Stimulated activated CD4-positive, alpha-beta T cell treated with anti-CD3 and anti-CD28 coated beads, Interleukin-4, amount 100 ng/mL, for 1 hour (primary cell): ENCODE measurements at regions not wholly inside any gene's neighbourhood (a gene's known extent, or its start where the extent isn't known, plus 50 kb on each side); places are given as distances from the start of the nearest gene placed in this dataset.

Source experiments
- DNase-seq: peaks from one replicate; pipeline ENCODE4 v3.0.0-alpha.2; 2020

DNA sequence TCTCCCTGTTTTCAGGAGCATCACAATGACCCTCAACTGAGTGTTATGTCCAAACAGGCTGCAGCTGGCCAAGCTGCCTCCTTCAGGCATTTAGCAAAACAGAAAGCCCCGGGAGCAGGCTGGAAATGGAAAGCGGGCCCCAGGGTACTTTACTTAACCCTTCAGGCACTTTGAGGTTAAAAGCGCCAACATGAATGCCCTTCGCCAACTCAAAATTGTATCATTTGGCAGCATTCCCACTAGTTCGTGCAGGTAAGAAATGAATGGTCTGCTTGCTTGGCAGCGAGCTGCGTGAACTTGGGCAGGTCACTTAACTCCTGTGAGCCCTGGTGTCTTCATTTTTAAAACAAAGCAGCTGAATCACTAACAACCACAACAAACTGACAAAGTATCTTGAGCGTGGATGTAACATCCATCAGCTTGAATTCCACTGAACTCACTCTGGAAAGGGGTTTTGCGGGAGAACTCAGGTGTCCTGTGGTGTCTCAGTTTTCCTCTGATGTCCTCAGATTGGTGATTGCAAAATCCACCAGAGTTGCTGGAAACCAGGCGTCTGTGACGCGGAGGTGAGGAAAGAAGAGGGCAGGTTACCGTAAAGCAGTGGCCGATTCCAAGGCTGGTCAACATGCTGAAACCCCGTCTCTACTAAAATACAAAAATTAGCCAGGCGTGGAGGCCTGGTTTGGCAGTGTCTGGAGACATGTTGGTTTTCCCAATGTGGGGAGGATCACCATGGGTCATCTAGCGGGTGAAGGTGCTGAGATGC, 118.8 kb upstream of the ZNF217 start:
- DNase-seq, result no peak

DNA sequence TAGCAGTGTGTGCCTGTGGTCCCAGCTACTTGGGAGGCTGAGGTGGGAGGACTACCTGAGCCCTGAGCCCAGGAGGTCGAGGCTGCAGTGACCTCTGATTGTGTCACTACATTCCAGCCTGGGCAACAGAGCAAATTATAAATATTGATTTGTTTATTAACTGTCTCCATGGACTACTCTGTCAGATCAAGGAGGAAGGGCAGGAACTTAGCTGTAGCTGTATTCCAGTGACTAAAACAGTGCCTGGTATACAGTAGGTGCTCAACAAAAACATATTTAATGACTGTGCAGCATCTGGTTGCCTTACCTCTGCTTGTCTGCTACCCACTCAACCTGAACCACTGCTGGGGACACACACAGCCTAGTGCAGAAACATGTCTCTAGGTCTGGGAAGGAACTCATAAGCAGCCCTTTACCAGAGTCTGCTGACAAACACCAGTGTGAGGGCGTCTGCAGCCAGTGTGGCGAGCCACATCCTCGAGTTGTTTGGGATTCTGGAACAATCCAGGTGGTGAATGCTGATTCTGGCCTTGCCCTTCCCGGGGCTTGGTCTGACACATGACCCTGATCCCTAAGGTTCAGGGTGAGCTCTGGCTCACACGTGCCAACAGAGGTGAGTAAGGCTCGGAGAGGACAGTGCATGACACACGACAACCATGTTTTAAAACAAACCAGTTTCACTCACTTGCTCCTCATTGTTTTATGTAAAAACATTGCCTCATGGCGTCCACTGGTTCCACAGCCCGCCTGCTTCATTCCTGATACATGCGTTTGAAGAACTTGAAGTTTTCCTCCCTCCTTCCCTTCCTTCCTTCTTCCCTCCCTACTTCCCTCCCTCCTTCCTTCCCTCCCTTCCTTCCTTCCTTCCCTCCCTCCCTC, 117.9 kb upstream of the ZNF217 start:
- no peak for DNase-seq

DNA sequence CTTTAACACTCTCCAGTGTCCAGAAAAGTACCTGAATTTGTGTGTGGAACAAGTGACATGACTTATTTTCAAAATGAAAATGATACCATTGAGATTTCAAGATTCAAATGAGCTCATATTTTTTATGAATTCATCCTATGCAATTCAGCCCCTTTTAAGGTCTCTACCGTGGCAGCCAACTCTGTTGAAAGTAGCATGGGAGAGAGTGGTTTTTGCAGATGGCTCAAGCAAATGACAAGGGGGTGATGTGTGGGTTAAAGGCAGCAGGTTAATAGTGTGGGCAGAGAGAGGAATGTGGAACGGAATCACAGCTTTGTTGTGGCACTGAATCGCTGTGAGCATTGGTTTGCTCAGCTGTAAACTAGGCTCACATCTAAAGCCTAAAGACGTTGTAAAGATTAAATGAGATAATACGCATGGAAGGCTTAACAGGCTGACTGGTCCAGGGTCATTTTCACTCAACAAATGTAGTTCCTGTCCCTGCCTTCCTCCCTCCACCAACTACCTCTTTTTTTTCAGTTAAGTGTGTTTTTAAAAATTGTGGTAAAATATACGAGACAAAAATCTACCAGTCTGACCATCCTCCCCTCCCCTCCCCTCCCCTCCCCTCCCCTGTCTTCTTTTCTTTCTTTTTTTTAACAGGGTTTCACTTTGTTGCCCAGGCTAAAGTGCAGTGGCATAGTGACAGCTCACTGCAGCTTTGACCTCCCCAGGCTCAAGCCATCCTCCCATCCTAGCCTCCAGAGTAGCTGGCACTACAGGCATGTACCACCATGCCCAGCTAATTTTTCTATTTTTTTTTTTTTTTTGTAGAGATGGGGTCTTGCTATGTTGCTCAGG, 114.7 kb upstream of the ZNF217 start:
- DNase-seq, result peak; percentile 24

DNA sequence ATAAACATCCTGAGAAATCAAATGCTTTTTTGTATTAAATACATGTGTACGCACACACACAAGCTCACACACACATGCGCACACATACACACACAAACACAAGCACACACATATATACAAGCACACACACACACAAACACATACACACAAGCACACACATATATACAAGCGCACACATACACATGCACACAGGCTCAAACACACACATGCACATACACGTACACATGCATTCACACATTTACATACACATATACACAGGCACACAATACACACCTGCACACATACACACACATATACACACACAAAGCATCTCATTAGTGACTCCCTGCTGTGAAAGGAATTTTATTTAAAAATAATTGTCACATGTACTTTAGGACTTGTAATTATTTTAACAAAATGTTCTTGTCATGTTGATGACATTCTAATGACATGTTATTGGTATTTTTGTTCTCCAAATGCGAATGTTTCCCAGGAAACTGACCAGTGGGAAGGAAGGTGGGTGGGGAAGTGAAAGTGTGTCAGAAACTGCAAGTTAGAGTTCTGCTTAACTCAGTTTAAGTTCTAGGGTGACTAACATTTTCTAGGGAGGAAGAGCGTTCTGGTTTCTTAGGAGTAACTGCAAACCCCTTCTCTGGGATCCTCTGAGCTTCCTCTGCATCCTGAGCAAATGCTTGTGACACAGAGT, 113.9 kb upstream of the ZNF217 start:
- DNase-seq, result no peak

DNA sequence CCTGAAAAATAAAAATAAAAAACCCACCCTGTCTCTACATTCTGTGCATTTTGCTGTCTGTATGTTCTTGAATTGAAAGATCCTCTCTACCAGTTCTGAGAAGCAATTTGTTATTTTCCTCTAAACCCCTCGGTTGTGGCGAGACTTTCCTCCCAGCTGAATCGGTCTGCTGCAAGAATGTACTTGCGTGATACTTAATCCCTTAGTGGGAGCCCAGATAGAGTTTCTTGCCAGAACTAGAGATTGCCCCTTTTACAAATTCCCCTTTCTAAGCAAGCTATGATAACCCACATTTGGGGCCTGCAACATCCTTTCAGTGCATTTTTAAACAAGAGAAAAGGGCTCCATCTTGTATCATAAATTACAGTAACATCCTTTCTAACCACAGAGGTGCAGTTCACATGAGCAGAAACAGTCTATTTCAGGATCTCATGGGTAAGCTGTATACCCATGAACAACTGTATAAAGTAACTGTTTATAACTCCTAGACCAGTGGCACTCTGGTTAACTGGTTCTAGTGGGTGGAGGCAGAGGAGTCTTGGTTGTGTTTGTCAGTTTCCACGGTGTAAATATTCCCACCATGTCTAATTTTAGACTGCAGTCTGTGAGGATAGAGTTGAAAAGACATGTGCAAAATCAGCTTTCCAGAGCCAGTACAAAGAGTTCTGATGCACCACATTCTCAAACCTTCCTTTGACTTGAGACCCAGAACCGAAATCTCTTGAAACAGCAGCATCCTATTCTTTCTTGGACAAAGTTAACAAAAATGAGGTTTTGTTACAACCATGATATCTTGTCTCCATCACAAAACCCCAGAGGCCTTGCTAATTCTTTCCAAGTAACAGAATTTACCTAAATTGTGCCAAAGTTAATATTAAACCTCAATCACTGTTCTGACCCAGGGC, 113.1 kb upstream of the ZNF217 start:
- no peak for DNase-seq

DNA sequence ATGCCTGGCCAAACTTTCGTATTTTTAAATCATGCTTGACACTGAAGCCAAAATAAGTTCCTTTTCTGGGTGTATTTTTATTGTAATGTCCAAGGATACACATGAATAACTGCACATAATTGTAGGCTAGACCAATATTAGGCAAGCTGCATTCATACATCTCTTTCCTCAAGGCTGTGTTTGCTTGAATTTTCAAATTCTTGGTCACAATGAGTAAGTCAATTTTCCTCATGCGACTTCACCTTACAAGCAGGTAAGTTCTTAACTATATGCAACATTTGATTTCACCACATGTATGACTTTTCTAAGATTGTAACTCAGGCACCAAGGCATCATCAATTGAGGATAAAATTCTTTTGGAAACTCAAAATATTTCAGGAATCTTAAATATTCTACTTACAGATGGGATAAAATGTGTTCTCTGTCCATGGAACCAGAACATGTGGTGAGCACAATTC, 112.4 kb upstream of the ZNF217 start:
- DNase-seq, result no peak

DNA sequence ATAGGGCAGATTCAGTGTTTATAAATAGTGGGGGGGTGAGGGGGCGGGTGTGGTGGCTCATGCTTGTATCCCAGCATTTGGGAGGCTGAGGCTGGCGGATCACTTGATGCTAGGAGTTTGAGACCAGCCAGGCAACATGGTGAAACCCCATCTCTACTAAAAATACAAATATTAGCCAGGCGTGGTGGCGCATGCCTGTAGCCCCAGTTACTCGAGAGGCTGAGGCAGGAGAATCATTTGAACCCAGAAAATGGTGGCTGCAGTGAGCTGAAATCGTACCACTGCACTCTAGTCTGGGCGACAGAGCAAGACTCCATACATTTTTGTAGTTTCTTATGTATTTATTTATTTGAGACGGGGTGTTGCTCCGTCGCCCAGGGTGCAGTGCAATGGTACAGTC, 109.0 kb upstream of the ZNF217 start:
- no peak for DNase-seq

DNA sequence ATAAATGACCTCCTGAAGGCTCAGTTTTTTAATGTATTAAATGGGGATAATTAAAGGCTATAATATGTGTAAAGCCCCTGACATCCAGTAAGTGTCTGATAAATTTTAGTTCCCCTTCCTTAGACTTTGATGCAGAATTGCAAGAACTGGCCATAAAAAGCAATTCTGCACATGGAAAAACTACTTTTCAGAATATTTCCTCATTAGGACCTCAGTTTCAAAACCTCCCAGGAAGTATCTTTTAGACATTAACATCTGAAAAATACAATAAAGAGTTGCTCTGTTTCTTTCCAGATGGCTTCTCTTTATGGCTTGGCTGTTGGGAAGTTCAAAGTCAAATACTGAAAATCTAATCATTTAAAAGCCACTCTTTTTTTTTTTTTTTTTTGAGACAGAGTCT, 106.3 kb upstream of the ZNF217 start:
- no peak for DNase-seq

DNA sequence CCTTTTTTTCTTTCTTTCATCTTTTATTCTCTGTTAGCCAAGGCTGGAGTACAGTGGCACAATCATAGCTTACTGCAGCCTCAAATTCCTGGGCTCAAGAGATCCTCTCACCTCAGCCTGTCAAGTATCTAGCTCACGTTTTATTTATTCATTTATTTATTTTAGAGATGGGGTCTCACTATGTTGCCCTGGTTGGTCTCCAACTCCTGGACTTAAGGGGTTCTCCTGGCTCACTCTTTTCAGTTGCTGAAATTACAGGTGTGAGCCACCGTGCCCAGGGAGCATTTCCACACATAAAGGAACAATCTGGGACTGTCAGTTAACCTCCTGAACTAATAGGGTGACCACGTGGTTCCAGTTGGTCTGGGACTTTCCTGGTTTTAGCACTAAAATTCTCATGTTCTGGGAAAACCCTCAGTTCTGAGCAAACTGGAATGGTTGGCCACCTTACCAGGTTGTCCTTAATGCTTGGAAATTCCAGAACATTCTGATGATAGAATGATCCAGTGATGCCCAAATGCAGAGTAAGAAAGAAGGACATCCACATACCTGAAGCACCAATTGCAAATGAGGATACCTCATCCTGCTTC, 105.5 kb upstream of the ZNF217 start:
- no peak for DNase-seq

DNA sequence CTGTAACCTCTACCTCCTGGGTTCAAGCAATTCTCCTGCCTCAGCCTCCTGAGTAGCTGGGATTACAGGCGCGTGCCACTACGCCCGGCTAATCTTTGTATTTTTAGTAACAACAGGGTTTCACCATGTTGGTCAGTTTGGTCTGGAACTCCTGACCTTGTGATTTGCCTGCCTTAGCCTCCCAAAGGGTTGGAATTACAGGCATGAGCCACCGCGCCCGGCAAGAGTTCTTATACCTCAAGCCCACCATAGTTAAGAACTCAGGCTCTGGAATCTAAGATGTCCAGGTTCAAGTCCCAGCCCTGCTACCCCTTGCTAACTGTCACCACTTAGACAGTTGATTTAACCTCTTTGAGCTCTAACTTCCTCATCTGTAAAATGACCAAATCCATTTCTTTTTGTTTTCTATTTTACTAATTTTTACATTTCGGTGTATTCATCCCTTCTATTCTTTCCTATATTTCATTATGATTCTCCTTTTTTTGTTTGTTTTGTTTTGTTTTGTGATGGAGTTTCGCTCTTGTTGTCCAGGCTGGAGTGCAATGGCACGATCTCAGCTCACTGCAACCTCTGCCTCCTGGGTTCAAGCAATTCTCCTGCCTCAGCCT, 104.8 kb upstream of the ZNF217 start:
- DNase-seq, result no peak

DNA sequence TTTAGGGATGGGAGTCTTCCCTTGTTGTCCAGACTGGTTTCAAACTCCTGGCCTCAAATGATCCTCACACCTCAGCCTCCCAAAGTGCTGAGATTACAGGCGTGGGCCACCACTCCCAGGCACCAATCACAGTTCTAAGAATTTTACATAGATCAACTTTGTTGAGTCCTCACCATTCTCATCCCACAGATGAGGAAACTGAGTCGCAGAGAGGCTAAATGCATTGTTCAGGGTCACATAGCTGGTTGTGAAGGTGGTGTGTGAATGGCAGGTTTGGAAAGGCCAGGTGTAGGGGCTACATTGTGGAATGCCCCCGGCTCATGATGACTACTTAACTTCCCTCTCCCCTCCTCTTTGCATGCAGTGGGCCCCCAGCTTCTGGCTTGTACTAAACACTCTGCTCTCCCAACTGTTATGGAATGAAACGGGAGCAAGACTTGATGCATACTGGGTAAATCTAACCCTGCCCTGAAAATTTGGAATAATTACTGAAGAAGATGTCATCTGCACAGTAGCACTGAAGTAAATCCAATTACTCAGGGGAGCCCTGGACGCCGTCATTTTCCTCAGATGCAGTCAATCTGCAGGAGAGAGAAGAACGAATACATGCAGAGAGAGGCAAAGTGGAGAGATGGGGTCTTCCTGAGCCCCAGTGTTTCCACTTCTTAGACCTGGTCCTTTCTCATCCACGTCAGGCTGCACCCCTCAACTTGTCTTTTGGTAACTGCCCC, 102.3 kb upstream of the ZNF217 start:
- DNase-seq, result no peak

DNA sequence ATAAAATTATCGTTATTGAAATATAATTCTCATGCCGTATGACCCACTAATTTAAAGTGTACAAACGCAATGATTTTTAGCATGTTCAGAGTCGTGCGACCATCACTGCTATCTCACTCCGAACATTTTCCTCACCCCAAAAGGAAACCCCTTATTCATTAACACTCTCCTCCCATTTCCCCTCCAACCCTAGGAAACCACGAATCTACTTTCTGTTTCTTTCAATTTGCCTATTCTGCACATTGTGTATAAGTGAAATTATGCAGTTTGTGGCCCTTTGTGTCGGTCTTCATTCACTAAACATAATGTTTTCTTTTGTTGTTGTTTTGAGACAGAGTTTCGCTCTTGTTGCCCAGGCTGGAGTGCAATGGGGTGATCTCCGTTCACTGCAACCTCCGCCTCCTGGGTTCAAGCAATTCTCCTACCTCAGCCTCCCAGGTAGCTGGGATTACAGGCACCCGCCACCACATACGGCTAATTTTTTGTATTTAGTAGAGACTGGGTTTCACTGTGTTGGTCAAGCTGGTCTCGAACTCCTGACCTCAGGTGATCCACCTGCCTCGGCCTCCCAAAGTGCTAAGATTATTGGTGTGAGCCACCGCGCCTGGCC, 99.7 kb upstream of the ZNF217 start:
- DNase-seq, result no peak

DNA sequence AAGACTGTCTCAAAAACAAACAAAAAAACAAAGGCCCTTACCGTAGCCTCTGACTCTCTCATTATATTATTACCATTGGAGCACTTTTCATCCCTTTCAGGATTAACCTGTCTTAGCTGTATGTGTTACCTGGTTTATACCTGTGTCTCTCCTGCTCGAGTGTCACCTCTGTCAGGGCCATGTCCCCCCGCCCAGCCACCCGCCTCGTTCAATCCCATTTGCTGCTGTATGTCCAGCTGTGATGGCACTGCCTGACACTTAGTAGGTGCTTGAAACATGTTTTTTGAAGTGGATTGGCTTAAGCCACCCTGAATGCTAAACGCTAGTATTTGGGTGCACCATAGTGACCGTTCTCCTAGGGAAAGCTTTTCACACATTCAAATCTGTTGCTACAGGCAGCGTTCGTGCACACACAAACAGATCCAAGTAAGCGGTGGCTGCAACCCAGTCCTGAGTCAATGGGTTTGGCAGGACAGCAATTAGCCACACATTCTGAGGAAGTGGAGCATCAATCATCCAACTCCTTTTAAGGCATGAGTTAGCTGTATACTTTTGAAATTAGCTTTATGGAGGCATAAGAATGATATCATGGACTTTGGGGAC, 98.9 kb upstream of the ZNF217 start:
- DNase-seq, result no peak

DNA sequence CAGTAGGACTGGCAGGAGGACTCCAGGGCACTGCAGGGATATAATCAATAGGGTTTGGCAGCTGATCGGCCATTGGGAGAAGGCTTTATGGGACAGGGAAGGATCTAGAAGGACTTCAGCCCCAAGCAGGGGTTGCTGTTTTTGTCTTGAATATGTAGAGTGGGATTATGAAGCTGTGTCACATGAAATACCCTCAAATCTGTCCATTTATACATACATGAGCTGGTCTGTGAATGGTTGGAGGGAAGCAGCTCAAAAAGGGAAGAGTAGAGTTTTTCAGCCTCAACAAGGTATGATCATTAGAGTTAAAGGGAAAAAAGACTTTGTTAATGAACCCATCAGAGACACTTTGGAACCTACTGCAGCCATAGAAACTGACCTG, 98.2 kb upstream of the ZNF217 start:
- DNase-seq, result no peak

DNA sequence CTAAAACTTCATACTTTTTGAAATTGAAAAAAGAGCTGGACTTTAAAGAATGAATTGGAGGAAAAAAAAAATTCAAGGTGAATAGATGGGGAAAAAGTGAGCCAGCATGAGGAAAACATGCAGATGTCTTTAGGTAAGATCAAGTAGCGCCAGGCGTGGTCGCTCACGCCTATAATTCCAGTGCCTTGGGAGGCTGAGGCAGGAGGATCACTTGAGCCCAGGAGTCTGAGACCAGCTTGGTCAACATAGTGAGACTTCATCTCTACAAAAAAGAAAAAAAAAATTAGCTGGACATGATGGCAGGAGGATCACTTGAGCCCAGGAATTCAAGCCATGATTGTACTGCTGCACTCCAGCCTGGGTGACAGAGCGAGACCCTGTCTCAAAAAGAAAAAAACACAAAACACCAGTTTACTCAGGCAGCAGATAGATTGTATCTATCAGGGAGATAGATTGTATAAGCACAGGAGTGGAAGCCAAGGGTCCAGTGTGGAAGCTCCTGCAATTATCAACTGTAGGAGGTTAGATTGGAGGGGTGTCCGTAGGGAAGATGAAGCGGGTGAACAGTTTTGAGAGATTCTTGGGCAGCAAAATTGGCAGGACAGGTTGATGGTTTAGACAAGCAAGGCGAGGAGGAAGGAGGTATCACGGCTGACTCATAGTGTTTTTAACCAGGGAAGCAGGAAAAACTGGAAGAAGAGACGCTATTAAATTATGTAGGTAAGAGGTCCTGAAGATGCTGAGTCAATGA, 97.6 kb upstream of the ZNF217 start:
- no peak for DNase-seq

DNA sequence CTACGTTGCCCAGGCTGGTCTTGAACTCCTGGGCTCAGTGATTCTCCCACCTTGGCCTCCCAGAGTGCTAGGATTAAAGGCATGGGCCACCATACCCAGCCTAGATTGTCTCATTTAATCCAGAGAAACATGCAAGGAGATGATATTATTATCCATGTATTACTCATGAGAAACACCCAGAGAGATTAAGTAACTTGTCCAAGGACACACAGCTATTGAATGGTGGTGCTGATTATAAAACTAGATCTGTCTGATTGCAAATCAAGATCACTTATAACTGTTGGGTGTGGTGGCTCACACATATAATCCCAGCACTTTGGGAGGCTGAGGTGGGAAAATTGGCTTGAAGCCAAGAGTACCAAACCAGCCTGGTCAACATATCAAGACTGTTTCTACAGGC, 94.4 kb upstream of the ZNF217 start:
- no peak for DNase-seq

DNA sequence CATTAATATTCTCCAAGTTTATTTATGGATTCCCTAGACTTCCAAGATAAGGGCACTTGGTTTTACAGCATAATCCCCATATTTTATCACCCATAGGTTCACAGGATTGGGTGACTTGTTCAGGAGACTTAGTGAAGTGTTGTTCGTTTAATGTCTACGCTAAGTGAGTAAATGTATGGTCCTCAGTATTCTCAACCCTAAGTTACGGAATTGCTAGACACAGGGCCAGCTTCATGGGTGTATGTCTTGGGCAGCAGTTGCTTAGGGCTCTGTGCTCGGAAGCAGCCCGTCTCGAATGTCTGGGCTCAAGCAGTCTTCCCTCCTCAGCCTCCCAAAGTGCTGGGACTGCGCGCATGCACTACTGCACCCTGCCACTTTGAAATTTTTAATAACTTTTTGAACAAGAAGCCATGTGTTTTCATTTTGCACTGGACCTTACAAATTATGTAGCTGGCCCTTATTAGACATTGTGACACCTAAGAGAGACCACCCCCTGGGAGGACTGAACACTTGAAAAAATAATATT, 91.5 kb upstream of the ZNF217 start:
- DNase-seq, result no peak

DNA sequence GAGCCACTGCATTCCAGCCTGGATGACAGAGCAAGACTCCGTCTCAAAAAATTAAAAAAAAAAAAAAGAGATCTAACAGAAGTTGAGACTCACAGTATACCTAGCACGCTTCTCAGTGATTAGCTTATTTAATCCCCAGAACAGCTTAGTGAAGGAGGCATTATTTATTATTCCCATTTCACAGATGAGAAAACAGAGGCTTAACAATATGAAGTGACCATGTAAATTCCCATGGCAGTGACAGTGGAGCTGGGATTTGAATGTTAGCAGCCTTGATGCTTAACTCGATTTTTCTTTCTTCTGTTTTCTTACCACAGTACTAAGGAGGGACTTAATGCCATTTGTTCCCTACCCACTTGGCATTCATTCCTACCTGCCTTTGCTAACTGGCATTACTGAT, 89.9 kb upstream of the ZNF217 start:
- DNase-seq, result no peak
